Kidney (tissue), 13 donors: ENCODE measurements at regions not wholly inside any gene's neighbourhood (a gene's known extent, or its start where the extent isn't known, plus 50 kb on each side); places are given as distances from the start of the nearest gene placed in this dataset.

Experiments used
- DNase-seq, 5 donors: peaks; one replicate each; pipeline ENCODE4 v3.0.0-alpha.2; 2013 to 2020
- FAIRE-seq: peaks from 2 replicates; lab custom pipeline; 2012; peaks lifted over from hg19 to GRCh38; lab: Jason Lieb, UNC
- H3K27ac ChIP-seq, 2 donors: one replicate each; pipeline ENCODE4 v1.7.0; 2013; ENCODE audit warnings: low read depth in 2 of 2, low read length in 2 of 2, inconsistent platforms in 1 of 2
- H3K27me3 ChIP-seq: one replicate; pipeline ENCODE4 v1.7.1; 2013; ENCODE audit warnings: low read length, inconsistent platforms; ENCODE audit not compliant: control insufficient read depth, insufficient read depth
- H3K36me3 ChIP-seq, 3 donors: one replicate each; pipeline versions ENCODE4 v1.7.0 to v1.7.1; 2013; ENCODE audit warnings: low read length in 3 of 3, control low read depth in 1 of 3, inconsistent platforms in 1 of 3; ENCODE audit not compliant: insufficient read depth in 3 of 3, control insufficient read depth in 2 of 3
- H3K4me1 ChIP-seq, 3 donors: one replicate each; pipeline versions ENCODE4 v1.7.0 to v1.7.1; 2013; ENCODE audit warnings: low read length in 3 of 3, inconsistent platforms in 1 of 3, low read depth in 1 of 3; ENCODE audit not compliant: control insufficient read depth in 2 of 3, insufficient read depth in 2 of 3
- H3K4me3 ChIP-seq, 3 donors: one replicate each; pipeline versions ENCODE4 v1.7.0 to v1.8.1; 2013; ENCODE audit warnings: low read length in 3 of 3, control low read depth in 1 of 3, inconsistent platforms in 1 of 3
- H3K9ac ChIP-seq, 3 donors: one replicate each; pipeline versions ENCODE4 v1.7.0 to v1.7.1; 2013; ENCODE audit warnings: low read length in 3 of 3, control low read depth in 1 of 3, inconsistent platforms in 1 of 3
- H3K9me3 ChIP-seq, 3 donors: one replicate each; pipeline versions ENCODE4 v1.7.0 to v1.7.1; 2013; ENCODE audit warnings: low read length in 3 of 3, control low read depth in 1 of 3, inconsistent platforms in 1 of 3; ENCODE audit not compliant: control insufficient read depth in 2 of 3, insufficient read depth in 1 of 3
- CTCF ChIP-seq: IDR thresholded peaks from 3 replicates; pipeline ENCODE4 v1.5.1; 2012; ENCODE audit warnings: mild to moderate bottlenecking, moderate library complexity, borderline replicate concordance; ENCODE audit not compliant: insufficient read depth; ENCODE audit errors: extremely low read depth
- intact Hi-C: fragments of 100-400 bp; cut with DNase I; formaldehyde crosslinking; loops from one replicate; pipeline ENCODE4 v1.11.1; 2022
- donor health status: control.
- donor health status: control.
- donor health status: control.
- donor health status: control.
- donor health status: control.
- donor health status: DM: yes; HTN: yes; CAD: no.
- donor health status: Normal renal cell carcinoma (clear cell type).

GRCh38 chr10:34008656-34009055 is 674.2 kb upstream of the NRP1 start:
- FAIRE-seq (no peak), DNase-seq (no peak)
- Histone ChIP-seq H3K27ac (no peak overlapping the region), H3K4me3 (no peak overlapping the region), H3K27me3 (no peaks in the 10 kb centered on the region), H3K4me1 (no peaks in the 10 kb centered on the region), H3K36me3 (no peaks in the 10 kb centered on the region), H3K9me3 (no peaks in the 10 kb centered on the region), H3K9ac (no peak overlapping the region)
- TF ChIP-seq CTCF: no peak
- intact Hi-C loops: no loop called here

DNA sequence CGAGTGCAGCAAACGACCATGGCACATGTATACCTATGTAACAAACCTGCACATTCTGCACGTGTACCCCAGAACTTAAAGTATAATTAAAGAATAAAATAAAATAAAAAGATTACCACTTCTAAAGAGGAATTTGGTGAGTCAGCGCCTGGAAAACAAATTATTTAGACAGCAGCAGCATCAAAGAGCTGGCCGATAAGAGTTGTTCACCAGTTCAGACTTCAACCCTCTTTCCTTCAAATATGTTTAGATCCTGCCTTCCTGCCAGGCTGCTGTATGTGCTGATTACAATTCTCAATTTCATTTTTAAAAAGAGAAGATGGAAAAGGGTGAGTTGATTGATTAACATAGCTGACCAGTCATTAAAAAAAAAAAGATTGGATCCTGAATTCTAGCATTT is 672.0 kb upstream of the NRP1 start:
- H3K9ac ChIP-seq: no peak overlapping the region
- H3K4me1 ChIP-seq: no peaks in the 10 kb centered on the region
- FAIRE-seq: no peak
- no peak for DNase-seq
- intact Hi-C loops: no loop called here
- H3K27me3 ChIP-seq: no peaks in the 10 kb centered on the region
- no peak overlapping the region for H3K27ac ChIP-seq
- no peak overlapping the region for H3K4me3 ChIP-seq
- TF ChIP-seq CTCF: no peak
- H3K36me3 ChIP-seq: no peaks in the 10 kb centered on the region
- H3K9me3 ChIP-seq: no peaks in the 10 kb centered on the region

DNA sequence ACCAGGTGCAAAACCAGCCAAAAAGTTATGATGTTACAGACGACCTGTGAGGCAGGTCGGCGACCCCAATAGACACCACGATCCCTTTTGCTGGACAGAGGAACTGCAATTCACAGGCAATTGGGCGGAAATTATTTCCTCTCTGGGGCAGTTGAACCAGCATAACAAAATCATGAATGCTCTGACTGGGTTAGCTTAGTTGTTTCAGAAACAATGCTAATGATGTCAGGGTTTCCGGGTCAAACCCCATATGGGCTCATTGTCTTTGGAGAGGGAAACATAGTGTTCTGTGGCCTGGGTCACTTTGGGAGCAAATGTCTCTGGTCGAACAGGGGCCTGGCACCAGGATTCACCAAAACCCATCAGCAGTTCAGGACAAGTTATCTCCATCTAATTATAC is 669.1 kb upstream of the NRP1 start:
- no peak for DNase-seq
- Histone ChIP-seq H3K27me3 (no peaks in the 10 kb centered on the region), H3K27ac (no peak overlapping the region), H3K4me1 (no peaks in the 10 kb centered on the region), H3K36me3 (no peaks in the 10 kb centered on the region), H3K4me3 (no peak overlapping the region), H3K9me3 (peaks cover 0 to 5% (median 0%) of the 10 kb centered on the region in 3 donors), H3K9ac (no peak overlapping the region)
- no peak for FAIRE-seq
- intact Hi-C loops: no loop called here
- no peak for TF ChIP-seq CTCF

DNA sequence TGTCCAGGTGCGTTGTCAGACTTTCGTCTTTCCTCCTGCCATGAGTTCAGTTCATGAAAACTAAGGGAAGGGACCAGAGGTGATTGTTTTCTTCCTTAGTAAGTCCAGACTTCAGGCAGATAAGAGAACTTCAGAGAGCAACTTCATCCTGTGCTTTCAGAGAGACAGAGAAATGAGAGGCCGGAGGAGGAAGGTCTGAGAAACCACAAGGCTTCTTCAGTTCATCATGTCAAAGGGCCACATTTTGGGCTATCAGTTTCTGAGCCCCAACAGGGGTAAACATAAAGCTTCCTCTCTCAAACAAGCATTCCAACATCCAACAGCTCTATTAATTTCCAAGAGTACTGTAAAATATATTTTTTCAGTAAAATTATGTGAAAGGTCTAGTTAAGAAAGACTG is 668.4 kb upstream of the NRP1 start:
- no peak for DNase-seq
- FAIRE-seq: no peak
- H3K27ac ChIP-seq: no peak overlapping the region
- no peaks in the 10 kb centered on the region for H3K4me1 ChIP-seq
- no peak overlapping the region for H3K4me3 ChIP-seq
- peaks cover 0 to 5% (median 0%) of the 10 kb centered on the region in 3 donors for H3K9me3 ChIP-seq
- no peak for TF ChIP-seq CTCF
- no peaks in the 10 kb centered on the region for H3K27me3 ChIP-seq
- intact Hi-C loops: no loop called here
- H3K36me3 ChIP-seq: no peaks in the 10 kb centered on the region
- H3K9ac ChIP-seq: no peak overlapping the region
